Sigmoid colon (tissue), 4 donors: ENCODE measurements at regions not wholly inside any gene's neighbourhood (a gene's known extent, or its start where the extent isn't known, plus 50 kb on each side); places are given as distances from the start of the nearest gene placed in this dataset.

Experiments
- CTCF ChIP-seq, 4 experiments: fragments of 450-650 bp in 3 of 4; fragments of 200-600 bp in 1 of 4; IDR thresholded peaks; one replicate each; pipeline ENCODE4 v1.5.1; 2016 to 2019; ENCODE audit warnings: antibody characterized with exemption in 4 of 4, mild to moderate bottlenecking in 3 of 4, moderate library complexity in 2 of 4
- EP300 ChIP-seq, 4 donors: sonication (generic); formaldehyde crosslinking; IDR thresholded peaks; one replicate each; pipeline ENCODE4 v1.6.1; 2017; ENCODE audit warnings: antibody characterized with exemption in 4 of 4

GRCh38 chr19:32165141-32165540 lies 180.3 kb upstream of the ZNF507 start:
- TF ChIP-seq CTCF (IDR thresholded peaks at IDR 0.05) (no peak), EP300 (IDR thresholded peaks at IDR 0.05) (no peak)
